Loucy (cell line): ENCODE measurements at regions not wholly inside any gene's neighbourhood (a gene's known extent, or its start where the extent isn't known, plus 50 kb on each side); places are given as distances from the start of the nearest gene placed in this dataset.

Source experiments
- CTCF ChIP-seq: fragments of 200-600 bp; sonication (generic); conservative IDR thresholded peaks from 2 replicates; pipeline ENCODE4 v1.5.1; 2014; ENCODE audit warnings: mild to moderate bottlenecking, antibody characterized with exemption, low read length
- EZH2phosphoT487 ChIP-seq: fragments of 200-600 bp; IDR thresholded peaks from 2 replicates; pipeline ENCODE4 v1.6.1; 2018; ENCODE audit warnings: antibody characterized with exemption, mild to moderate bottlenecking, moderate library complexity, borderline replicate concordance

- no peak for TF ChIP-seq CTCF
- TF ChIP-seq EZH2phosphoT487: no peak
Measured at GRCh38 chr2:53148221-53148620, 619.4 kb upstream of the CHAC2 start.
